ENCODE measurements at regions not wholly inside any gene's neighbourhood (a gene's known extent, or its start where the extent isn't known, plus 50 kb on each side); places are given as distances from the start of the nearest gene placed in this dataset.

DNA sequence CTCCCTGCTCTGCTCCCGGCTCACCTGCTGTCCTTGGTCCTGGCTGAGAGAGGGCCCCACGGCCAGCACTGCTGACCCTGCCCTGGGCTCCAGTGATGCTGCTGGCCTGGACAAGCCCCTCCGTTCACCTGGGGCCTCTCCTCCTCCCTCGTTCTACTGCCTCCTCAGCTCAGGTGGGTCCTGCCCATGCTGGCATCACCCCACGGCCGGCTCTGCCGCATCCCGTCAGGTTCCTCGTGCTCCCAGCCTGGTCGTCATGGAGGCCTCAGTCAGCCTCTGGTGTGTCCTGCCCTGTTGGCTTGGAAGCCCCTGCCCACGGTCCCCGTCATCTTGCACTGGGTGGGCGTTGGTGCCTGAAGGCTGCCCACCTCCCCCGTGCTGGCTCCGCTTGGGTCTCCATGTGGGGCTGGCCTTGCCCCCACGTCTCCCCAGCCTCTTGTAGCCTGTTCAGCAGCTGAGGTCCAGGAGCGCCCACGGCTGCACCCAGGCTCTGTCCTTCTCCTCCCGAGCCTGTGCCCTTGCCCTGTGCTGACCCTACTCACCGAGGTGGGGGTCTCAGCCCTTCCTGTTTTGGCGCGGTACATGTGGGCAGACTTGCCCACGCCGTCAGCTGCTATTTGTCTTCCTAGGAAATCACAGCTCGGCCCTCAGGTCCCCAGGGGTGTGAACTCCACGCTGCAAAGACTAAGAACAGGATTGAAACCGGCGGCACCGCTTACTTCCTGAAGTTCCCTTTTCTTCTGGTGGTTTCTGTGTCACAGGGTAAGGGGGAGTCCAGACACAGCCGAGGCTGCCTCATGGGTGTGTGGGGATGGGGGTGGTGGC is 121.6 kb downstream of the TMEM121 start:
- TF ChIP-seq, protein P1, sequence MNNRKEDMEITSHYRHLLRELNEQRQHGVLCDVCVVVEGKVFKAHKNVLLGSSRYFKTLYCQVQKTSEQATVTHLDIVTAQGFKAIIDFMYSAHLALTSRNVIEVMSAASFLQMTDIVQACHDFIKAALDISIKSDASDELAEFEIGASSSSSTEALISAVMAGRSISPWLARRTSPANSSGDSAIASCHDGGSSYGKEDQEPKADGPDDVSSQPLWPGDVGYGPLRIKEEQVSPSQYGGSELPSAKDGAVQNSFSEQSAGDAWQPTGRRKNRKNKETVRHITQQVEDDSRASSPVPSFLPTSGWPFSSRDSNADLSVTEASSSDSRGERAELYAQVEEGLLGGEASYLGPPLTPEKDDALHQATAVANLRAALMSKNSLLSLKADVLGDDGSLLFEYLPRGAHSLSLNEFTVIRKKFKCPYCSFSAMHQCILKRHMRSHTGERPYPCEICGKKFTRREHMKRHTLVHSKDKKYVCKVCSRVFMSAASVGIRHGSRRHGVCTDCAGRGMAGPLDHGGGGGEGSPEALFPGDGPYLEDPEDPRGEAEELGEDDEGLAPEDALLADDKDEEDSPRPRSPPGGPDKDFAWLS (CRISPR knock-in tag; IDR thresholded peaks at IDR 0.05; ENCODE audit: borderline replicate concordance) = no peak
- TF ChIP-seq, protein P2, sequence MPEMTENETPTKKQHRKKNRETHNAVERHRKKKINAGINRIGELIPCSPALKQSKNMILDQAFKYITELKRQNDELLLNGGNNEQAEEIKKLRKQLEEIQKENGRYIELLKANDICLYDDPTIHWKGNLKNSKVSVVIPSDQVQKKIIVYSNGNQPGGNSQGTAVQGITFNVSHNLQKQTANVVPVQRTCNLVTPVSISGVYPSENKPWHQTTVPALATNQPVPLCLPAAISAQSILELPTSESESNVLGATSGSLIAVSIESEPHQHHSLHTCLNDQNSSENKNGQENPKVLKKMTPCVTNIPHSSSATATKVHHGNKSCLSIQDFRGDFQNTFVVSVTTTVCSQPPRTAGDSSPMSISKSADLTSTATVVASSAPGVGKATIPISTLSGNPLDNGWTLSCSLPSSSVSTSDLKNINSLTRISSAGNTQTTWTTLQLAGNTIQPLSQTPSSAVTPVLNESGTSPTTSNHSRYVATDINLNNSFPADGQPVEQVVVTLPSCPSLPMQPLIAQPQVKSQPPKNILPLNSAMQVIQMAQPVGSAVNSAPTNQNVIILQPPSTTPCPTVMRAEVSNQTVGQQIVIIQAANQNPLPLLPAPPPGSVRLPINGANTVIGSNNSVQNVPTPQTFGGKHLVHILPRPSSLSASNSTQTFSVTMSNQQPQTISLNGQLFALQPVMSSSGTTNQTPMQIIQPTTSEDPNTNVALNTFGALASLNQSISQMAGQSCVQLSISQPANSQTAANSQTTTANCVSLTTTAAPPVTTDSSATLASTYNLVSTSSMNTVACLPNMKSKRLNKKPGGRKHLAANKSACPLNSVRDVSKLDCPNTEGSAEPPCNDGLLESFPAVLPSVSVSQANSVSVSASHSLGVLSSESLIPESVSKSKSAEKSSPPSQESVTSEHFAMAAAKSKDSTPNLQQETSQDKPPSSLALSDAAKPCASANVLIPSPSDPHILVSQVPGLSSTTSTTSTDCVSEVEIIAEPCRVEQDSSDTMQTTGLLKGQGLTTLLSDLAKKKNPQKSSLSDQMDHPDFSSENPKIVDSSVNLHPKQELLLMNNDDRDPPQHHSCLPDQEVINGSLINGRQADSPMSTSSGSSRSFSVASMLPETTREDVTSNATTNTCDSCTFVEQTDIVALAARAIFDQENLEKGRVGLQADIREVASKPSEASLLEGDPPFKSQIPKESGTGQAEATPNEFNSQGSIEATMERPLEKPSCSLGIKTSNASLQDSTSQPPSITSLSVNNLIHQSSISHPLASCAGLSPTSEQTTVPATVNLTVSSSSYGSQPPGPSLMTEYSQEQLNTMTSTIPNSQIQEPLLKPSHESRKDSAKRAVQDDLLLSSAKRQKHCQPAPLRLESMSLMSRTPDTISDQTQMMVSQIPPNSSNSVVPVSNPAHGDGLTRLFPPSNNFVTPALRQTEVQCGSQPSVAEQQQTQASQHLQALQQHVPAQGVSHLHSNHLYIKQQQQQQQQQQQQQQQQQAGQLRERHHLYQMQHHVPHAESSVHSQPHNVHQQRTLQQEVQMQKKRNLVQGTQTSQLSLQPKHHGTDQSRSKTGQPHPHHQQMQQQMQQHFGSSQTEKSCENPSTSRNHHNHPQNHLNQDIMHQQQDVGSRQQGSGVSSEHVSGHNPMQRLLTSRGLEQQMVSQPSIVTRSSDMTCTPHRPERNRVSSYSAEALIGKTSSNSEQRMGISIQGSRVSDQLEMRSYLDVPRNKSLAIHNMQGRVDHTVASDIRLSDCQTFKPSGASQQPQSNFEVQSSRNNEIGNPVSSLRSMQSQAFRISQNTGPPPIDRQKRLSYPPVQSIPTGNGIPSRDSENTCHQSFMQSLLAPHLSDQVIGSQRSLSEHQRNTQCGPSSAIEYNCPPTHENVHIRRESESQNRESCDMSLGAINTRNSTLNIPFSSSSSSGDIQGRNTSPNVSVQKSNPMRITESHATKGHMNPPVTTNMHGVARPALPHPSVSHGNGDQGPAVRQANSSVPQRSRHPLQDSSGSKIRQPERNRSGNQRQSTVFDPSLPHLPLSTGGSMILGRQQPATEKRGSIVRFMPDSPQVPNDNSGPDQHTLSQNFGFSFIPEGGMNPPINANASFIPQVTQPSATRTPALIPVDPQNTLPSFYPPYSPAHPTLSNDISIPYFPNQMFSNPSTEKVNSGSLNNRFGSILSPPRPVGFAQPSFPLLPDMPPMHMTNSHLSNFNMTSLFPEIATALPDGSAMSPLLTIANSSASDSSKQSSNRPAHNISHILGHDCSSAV (CRISPR knock-in tag; IDR thresholded peaks at IDR 0.05; ENCODE audit: borderline replicate concordance) = no peak
- no peak for TF ChIP-seq PITX1 (CRISPR knock-in tag; IDR thresholded peaks at IDR 0.05)
- no peak for TF ChIP-seq RAD21 (CRISPR knock-in tag; IDR thresholded peaks at IDR 0.05)
- no peak for TF ChIP-seq POGZ (CRISPR knock-in tag; IDR thresholded peaks at IDR 0.05)
- TF ChIP-seq KDM1A (CRISPR knock-in tag; IDR thresholded peaks at IDR 0.05) = no peak
- no peak for TF ChIP-seq TOE1 (CRISPR knock-in tag; IDR thresholded peaks at IDR 0.05)
- TF ChIP-seq CENPX (CRISPR knock-in tag; IDR thresholded peaks at IDR 0.05) = no peak
- TF ChIP-seq, protein P3, sequence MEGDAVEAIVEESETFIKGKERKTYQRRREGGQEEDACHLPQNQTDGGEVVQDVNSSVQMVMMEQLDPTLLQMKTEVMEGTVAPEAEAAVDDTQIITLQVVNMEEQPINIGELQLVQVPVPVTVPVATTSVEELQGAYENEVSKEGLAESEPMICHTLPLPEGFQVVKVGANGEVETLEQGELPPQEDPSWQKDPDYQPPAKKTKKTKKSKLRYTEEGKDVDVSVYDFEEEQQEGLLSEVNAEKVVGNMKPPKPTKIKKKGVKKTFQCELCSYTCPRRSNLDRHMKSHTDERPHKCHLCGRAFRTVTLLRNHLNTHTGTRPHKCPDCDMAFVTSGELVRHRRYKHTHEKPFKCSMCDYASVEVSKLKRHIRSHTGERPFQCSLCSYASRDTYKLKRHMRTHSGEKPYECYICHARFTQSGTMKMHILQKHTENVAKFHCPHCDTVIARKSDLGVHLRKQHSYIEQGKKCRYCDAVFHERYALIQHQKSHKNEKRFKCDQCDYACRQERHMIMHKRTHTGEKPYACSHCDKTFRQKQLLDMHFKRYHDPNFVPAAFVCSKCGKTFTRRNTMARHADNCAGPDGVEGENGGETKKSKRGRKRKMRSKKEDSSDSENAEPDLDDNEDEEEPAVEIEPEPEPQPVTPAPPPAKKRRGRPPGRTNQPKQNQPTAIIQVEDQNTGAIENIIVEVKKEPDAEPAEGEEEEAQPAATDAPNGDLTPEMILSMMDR (CRISPR knock-in tag; IDR thresholded peaks at IDR 0.05) = no peak
- TF ChIP-seq FOXA1 (IDR thresholded peaks at IDR 0.05) = no peak
- TF ChIP-seq FOXA1 (CRISPR knock-in tag; IDR thresholded peaks at IDR 0.05) = no peak
- TF ChIP-seq TEAD3 (CRISPR knock-in tag; optimal IDR thresholded peaks at IDR 0.05; ENCODE audit: borderline replicate concordance) = no peak

All from HepG2 (cell line).